GM04504 (cell line): ENCODE measurements at regions not wholly inside any gene's neighbourhood (a gene's known extent, or its start where the extent isn't known, plus 50 kb on each side); places are given as distances from the start of the nearest gene placed in this dataset.
A peak's percentile ranks its signal among the peaks of the same experiment; 100 is the strongest.

Source experiments
- DNase-seq: peaks from one replicate; pipeline ENCODE4 v3.0.0-alpha.2; 2012; ENCODE audit warnings: low read depth

GRCh38 chr4:10335050-10335449 is 122.2 kb downstream of the ZNF518B start:
- no peak for DNase-seq

- no peak for DNase-seq
Observed at GRCh38 chr4:10334506-10335028, 122.7 kb downstream of the ZNF518B start.

DNA sequence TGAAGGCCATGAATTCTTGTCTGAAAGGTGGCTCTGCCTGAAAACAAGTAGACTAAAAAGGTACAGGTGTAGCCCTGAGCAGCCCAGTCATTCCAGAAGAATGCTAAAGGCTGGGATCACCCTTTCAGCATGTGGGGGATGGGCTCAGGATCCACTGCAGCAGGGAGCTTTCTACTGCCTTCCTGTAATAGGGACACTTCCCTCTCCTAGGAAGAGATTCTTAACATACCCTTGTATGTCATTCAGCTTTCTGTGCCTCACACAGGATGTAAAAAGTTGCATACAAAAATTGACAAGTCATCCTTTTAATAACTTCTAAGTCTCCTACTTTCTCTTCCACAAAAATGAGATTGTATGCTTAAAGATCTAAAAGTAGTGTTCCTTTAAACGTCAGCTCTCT is 123.3 kb downstream of the ZNF518B start:
- no peak for DNase-seq

GRCh38 chr4:10326075-10326474 is 131.2 kb downstream of the ZNF518B start:
- no peak for DNase-seq

- DNase-seq = no peak
Observed at GRCh38 chr4:10321931-10322330, 135.3 kb downstream of the ZNF518B start.

DNA sequence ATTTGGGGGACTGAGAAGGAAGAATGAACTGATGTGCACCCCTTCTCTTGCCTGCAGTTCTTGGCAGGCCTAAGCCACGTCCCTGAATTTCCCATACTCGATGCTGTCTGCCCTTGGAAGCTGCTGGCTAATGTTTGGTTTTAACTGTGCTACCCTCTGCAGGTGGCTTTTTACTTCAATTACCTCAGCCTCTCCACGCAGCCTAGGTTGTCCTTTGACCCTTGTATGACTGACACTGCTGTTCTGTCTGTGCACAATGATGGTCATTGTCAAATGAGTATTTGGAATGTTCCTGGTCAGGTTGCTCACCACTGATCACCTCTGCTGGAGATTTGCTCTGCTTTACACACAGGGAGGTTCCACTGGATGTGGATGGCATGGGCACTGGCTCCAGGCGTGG is 137.1 kb downstream of the ZNF518B start:
- DNase-seq = no peak

DNA sequence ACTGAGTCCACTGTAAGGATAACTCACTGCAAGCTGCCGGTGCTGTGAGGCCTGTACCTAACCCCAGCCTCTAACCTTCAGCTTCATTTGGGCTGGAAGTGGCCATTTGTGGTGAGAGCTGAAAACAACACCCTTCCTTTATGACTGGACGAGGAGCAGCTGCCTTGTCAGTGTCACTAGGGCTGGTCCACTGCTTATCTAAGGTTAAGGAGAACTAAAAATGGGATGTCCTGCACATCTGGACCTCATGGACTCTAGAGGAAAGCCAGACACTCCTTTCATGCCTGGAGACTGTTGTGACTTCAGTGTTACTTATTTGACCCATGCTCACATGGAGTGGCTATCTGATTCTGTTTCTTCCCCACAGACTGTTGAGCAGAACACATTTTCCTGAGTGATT is 139.9 kb downstream of the ZNF518B start:
- DNase-seq = no peak

DNA sequence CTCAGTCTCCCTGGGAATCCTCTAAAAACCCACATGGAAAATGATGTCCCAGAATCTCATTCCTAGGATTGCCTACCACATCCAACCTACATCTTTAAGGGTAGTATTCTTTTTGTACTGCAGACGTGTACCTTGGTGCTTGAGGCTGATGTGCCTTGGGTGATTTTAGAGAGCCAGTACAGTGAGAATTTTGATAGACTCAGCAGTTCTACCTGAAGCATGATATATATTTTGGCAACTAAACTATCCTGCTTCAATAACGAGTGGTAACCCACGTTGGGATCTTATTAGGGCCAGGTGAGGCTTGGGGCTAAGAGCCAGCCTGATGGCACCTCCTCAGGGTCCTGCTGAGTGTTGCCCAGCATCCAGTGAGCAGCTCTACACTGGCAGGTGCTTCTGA is 140.4 kb downstream of the ZNF518B start:
- DNase-seq = no peak

- no peak for DNase-seq
Observed at GRCh38 chr4:10315638-10316037, 141.6 kb downstream of the ZNF518B start.

- DNase-seq = no peak
Observed at GRCh38 chr4:10312568-10312967, 144.7 kb downstream of the ZNF518B start.

GRCh38 chr4:10311939-10312338 is 145.3 kb downstream of the ZNF518B start:
- no peak for DNase-seq

- DNase-seq = no peak
Observed at GRCh38 chr4:10305816-10306215, 151.4 kb downstream of the ZNF518B start.

DNA sequence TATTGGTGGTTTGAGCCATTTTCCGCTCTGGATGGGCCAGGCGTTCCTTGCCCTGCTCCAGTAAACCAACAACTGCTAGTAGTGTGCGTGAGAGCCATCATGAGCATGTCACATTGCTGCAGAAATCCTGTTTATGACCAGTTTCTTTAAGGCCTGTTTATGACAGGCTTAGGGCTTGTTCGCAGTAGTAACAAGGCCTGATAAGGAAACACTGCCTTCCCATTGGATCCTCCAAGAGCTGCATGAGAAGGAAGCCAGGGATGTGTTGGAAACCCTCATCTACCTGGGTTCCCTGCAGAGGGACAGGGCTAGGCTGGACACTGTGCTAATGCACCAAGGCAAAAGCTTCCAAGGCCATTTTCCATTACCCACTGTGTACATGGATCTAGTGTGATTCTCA is 153.9 kb downstream of the ZNF518B start:
- no peak for DNase-seq

DNA sequence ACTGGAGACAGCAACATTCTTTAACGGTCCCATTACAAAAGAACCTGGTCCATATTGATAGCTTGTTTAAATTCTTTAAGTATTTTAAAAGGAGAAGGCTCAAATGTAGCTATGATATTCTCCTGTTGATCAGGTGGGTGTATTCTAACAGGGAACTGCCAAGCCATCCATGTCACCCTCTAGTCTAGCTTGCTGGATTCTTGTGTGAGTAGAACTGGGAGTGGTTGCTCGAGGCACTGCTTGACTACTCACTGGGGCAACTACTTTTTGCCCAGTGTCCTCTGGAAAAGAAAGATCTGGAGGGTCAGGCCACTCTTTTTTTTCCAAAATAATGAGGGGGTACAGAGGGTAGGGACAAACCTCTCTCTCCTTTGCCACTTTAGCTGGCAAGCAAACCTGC is 155.1 kb downstream of the ZNF518B start:
- DNase-seq = no peak

DNA sequence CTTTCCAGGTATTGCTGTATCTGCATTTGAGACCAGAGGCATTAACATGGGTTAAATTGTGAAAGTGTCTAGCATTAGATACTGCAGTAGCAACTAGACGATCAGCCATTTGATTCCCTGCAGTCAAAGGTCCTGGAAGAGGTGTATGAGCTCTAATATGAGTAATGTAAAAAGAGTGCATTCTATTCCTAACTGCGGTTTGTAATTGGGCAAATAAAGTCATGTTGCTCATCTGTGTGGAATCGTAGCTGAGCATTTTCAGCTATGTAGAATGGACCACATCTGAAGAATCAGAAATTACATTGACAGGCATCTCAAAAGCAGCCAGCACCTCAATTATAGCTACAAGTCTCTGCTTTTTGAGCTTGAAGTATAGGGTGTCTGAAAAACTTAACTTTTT is 157.6 kb downstream of the ZNF518B start:
- peak; percentile 47 for DNase-seq

DNA sequence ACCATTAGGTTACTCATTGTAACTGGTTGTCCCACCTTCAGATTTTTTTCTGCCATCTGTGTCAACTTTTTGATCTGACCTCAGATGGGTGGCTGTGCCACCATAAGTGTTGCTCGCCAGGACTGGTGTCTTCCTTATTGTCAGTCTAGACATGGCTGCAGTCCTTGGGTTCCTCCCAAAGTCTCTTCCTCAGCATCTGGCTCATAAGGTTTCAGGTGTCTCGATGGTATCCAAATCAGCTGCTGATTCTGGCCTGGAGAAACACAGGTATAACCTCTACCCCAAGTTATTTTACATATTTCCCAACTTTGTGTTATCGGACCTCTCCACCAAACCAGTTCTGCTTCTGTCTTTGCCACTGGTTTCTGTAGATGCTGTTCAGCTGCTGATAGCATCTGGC is 158.5 kb downstream of the ZNF518B start:
- no peak for DNase-seq

GRCh38 chr4:10296730-10297129 is 160.5 kb downstream of the ZNF518B start:
- peak; percentile 56 for DNase-seq

GRCh38 chr4:10295301-10295700 is 161.9 kb downstream of the ZNF518B start:
- DNase-seq = no peak

DNA sequence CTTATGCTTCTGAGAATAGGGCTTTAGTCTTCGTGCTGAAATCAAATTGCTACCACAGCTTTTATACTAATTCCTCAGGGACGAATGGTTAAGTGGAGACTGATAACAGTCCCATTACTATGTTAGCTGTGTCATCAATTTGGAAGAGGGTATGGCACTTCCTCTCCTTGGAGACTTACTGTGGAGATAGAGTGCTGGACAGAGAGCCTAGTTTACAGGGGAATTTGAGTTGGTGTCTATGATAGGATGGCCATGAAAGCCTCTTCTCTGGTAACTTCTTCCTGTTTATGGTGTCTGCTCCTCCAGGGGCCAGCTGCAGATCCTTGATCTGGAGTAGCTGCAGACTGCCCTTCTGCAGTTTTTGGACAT is 167.7 kb downstream of the ZNF518B start:
- DNase-seq = no peak

DNA sequence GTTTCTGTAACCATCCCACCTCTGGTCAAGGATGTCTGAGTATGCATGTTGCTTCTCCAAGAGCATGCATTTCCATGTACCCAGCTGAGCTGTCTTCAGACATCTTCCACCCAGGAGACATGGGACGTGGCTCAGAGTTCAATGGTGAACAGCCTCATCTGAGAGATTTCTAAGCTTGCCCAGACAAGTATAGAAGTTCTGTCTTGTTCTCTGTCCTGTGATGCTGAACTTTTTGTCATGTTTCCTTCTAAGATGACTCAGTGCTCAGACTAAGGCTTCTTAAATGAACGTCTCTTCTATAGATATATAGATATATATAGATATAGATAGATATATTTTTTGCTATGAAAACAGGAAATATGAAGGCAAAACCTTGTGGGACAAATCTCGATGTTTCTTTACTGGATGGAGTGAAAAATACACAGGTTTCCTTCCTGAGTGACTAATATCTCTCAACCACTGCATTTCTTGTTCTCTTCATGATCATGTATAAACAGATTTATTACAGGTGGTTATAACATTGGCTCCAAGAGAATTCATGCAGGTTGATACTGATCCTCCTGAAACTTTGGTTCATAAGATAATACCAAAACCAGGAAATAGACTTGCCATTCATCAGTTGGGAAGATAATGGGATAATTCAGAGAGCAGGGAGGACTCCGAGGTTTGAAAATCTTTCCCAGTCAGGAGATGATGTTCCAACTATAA is 168.2 kb downstream of the ZNF518B start:
- DNase-seq = no peak

DNA sequence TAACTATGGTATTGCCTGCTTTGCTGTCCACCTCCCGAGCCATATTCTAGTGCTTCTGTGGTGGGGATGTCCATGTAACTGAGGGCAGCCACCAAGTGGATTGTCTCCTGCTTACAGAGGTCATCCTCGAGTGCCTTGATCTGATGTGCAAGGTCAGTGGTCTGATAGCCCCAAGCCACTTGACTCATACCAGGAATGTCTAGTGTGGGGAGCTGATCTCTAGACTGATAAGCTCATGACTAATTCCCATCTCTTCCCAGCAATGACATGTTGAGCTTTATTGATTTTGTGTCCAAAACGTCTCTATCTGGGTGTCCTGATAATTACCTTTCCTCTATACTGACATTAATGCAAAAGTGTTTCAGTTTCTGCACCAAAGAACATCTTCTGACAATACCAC is 168.4 kb upstream of the WDR1 start:
- DNase-seq = no peak

DNA sequence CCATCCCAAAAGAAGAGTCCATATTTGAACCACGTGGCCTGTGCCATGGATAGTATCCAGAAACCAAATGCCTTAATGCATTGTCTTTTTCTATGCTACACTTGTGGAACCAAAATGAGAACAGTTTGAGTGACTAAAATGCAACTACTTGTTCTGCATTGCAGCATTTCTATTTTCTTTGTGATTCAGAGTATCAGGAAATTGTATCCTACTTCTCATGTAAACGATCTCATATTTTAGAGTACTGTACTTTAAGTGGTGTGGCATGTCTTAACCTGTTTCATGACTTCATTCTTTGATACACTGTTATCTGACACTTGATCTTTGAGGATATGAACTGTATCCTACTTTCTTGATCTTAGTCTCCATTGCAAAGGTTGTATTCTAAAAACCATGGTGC is 167.2 kb upstream of the WDR1 start:
- DNase-seq = no peak

DNA sequence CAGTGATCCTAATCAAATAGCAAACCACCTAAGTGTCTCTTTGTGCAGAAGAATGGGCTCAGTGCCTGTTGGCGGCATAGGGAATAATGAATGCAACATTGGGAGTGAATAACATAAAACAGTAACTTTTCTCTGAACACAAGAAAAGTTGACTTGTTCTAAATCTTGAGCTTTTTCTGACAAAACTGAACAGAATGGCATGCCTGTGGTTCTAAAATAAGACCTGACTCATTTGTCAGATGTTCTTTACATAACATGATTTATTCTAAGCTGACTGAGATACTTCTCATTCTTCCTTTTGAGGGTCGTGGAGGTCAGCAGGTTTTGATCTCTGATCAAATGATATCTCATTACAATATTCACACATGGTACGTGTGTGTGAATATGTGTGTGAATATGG is 165.4 kb upstream of the WDR1 start:
- DNase-seq = no peak

- no peak for DNase-seq
Observed at GRCh38 chr4:10279261-10279660, 162.7 kb upstream of the WDR1 start.
